GM18502 (cell line): ENCODE measurements at regions not wholly inside any gene's neighbourhood (a gene's known extent, or its start where the extent isn't known, plus 50 kb on each side); places are given as distances from the start of the nearest gene placed in this dataset.

Source experiments
- ATAC-seq: cut with Tn5 transposase; IDR thresholded peaks from one replicate; pipeline ENCODE4 v1.9.1; 2021; ENCODE audit warnings: mild to moderate bottlenecking; ENCODE audit not compliant: unreplicated experiment, poor library complexity

DNA sequence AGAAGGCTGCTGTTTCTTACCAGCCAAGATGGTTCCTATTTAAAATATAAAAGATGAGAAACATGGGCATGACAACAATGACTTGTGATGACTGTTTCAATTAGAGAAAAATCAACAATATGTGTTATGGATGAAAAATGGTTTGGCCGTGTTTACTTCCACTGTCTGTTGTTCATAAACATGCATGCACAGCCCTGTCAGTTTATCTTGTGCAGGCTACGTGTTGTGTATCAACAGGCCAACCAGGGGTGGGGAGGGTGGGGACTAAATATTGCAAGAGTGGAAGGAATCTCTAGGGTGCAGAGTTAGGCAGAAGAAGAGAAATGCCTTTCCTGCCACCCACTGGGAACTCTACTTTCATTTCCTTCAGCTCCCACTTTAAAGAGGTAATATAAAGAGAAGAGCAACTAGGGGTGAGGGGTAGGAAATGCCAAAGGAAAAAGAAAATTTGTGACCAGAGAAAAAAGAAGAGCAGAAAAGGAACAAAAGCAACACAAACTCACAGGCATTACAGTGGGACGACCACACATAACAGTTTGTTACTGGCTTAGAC lies 116.8 kb upstream of the MEIS1 start:
- ATAC-seq, result no peak

GRCh38 chr2:66317268-66317890 lies 117.5 kb upstream of the MEIS1 start:
- no peak for ATAC-seq

- ATAC-seq, result no peak
Measured at GRCh38 chr2:66306483-66306882, 128.4 kb upstream of the MEIS1 start.

GRCh38 chr2:66305718-66306117 lies 129.2 kb upstream of the MEIS1 start:
- ATAC-seq, result no peak

DNA sequence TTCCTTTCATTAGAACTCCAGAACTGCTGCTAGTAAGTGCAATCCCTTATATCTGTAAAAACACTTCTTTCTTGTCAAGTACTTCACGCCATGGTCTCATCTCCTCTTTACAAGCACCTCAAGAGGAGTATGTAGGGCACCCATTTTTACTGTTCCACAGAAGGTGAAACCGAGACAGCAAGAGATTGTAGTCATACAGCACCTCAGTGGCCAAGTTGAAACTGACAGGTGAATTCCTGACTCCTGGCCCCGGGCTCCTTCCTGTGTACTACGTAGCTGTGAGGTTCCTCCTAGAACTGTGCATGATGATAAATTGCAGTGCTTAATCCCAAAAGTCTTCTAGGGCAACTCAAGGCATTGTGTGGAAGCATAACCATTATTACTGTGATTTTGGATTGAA lies 131.5 kb upstream of the MEIS1 start:
- ATAC-seq, result peak; percentile 75

DNA sequence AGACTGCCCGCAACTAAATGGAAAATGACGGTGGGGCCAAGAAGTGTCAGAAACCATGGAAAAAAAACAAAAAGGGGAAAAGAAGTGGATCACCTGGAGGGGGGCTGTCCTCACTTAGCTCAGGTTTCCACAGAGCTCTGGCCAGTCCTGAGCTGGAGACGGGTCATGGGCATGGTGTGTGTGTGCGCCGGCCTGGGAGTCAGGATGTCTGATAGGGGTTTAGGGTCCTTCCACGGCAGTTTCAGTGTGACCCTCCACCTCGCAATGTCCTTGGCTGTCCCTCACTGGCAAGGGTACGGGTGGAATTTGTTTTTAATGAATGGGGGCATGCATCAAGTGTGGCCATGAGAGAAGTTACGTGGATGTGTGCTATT lies 133.2 kb upstream of the MEIS1 start:
- no peak for ATAC-seq

DNA sequence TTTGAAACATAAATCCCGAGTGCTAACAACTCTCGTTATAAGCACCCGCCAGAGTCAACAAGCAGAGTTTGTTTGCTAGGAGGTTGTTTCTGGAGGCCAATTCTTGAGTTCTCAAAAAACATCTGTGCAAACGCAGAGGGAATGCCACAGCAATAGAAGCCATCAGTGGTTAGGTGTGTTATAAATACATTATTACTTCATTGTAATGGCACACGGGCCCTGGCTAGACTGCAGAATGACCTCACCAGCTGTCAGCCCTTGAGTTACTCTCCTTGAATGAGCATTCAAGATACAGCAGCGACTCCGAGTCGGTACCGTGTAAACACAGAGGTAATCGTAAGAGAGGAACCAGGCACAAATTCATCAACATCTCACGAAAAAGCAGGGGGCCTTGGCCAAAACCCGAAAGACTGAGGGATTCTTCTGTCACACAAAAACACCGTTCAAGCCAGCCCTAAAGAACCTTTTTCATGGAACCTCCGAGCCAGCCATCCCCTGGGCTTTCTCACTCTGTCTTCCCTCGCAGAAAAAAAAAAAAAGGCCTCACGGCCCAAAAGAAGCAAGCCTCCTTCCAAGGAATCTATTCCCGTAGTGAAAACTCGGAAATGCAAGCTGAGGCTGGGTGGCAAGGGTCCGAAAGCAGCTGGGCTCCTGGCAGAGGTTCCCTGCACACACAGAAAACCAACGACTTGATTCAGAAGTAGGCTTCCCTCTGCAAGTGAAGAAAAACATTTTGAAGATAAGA lies 133.7 kb upstream of the MEIS1 start:
- no peak for ATAC-seq

GRCh38 chr2:66283787-66284186 lies 151.1 kb upstream of the MEIS1 start:
- ATAC-seq, result no peak

DNA sequence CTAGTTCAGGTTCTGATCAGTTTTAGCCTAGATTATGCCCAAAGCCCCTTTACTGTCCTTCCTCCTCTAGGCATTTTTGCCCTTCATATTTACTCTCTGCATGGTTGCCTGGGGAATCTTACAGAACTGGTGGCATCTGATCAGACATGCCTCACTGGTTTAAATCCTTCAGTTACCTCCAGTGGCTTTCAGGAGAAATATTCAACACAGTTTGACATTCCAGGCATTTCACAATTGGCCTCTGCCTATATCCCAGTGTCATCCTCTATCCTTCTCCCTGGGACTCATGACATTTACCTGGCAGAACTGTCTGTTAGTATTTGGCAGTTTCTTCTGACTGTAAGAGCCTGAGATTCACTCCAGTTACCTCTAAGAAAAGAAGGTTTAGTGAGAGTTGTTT lies 152.9 kb upstream of the MEIS1 start:
- ATAC-seq, result no peak

GRCh38 chr2:66279024-66279423 lies 155.9 kb upstream of the MEIS1 start:
- no peak for ATAC-seq

- no peak for ATAC-seq
Measured at GRCh38 chr2:66275984-66276383, 158.9 kb upstream of the MEIS1 start.

DNA sequence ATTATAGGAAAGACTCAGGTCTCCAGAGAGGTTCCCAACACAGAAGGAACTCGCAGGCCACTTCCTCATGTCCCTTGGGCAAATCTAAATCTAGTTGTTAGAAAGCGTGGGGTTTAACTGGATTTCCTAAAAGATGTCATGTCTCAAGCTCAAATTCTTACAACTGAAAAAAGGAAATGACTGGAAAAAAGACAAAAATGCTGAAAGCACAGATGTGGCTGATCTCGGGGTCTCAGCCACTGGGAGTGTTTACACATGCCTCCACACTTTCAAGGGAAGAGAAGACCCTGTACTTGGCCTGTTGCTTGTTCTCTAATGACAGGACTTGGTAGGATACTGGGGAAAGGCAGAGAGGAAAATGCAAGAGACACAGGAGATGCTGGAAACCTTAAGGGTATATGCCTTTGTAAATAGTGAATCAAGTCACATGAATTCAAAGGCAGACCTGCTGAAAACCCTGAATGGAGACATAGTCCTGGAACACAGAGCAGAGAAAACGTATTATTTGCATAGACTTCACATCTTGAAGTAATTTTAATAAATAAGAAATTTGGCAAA lies 160.9 kb upstream of the MEIS1 start:
- ATAC-seq, result no peak

- ATAC-seq, result no peak
Measured at GRCh38 chr2:66272751-66273150, 162.2 kb upstream of the MEIS1 start.

GRCh38 chr2:66271777-66272176 lies 163.1 kb upstream of the MEIS1 start:
- ATAC-seq, result no peak

DNA sequence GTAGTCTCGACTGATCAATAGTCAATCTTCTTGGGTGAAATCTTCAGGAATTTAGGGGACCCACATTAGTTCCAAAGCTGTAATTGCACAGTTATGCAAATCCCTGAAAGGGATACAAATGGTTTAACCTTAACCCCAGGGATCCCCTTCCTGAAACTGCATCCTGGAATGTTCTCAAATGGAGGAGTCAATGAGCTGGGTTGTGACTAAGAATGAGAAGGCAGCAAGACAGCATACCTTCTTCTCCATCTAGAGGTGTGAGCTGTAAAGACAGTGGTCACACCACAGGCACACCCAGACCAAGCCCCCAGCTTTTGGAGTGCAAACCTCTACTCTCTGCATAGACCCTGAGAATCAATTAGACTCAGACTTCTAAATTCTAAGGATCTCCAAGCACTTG lies 164.7 kb upstream of the MEIS1 start:
- ATAC-seq, result no peak

GRCh38 chr2:66269166-66269565 lies 165.8 kb upstream of the MEIS1 start:
- no peak for ATAC-seq

- no peak for ATAC-seq
Measured at GRCh38 chr2:66268756-66269155, 166.2 kb upstream of the MEIS1 start.

- no peak for ATAC-seq
Measured at GRCh38 chr2:66264354-66264753, 170.6 kb upstream of the MEIS1 start.

- ATAC-seq, result no peak
Measured at GRCh38 chr2:66255867-66256266, 179.1 kb upstream of the MEIS1 start.

GRCh38 chr2:66255136-66255535 lies 179.8 kb upstream of the MEIS1 start:
- no peak for ATAC-seq

DNA sequence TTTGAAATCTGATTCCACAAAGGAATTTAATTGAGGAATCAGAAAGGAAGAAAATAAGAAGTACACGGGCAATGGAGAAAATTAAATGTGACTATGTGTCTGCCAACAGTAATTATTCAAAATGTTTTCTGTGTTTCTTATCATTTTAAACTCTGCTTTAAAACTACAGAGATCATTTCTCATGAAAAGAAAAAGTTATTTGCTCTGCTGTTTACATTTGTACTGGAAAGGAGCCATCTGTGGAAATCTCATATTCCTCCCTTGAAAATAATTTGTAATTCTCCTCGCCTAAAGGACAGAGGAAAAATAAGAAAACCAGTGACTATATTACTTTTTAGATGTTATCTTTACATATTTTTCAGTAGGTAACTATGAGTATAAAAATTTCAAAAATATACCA lies 181.9 kb upstream of the MEIS1 start:
- ATAC-seq, result no peak

DNA sequence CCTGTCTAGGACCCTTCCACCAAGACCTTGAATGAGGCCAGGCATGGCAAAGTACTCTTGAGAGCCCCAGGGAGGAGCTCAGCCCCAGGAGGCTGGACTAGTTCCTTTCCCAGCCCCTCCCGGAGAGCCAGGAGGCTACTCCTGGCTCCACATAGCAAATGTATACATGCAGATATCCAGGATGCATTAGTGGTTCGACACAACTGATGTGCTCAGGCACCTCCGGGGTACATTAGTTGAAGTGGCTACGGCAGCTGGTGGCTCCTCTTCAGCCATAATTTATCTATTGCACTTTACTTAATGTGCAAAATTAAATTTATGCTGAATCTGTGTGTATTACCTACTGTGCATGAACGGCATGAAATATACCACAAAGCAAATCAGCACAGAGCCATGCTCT lies 182.8 kb upstream of the MEIS1 start:
- no peak for ATAC-seq
